T-cell (primary cell): ENCODE measurements at regions not wholly inside any gene's neighbourhood (a gene's known extent, or its start where the extent isn't known, plus 50 kb on each side); places are given as distances from the start of the nearest gene placed in this dataset.

Experiments used
- ATAC-seq, 4 experiments: fragments of 200-7000 bp in 3 of 4; fragments of 150-1000 bp in 1 of 4; cut with Tn5 transposase; replicated peaks in 1 of 4; 1 replicate in 3 of 4; 2 replicates in 1 of 4; pipeline ENCODE4 v1.10.0; 2021; ENCODE audit warnings: moderate library complexity in 3 of 4, mild to moderate bottlenecking in 2 of 4, moderate number of reproducible peaks in 1 of 4
- CTCF ChIA-PET, 2 donors: fragments of 300-600 bp; sonication (Branson Sonifier 250); formaldehyde crosslinking; loops; one replicate each; lab custom pipeline; 2022; ENCODE audit warnings: antibody characterized with exemption in 2 of 2; lab: Charles Lee
- POLR2A ChIA-PET, 2 donors: fragments of 300-600 bp; sonication (Branson Sonifier 250); formaldehyde crosslinking; loops; one replicate each; lab custom pipeline; 2022; ENCODE audit warnings: antibody characterized with exemption in 2 of 2; lab: Charles Lee
- DNase-seq, 35 experiments: peaks; one replicate each; pipeline versions ENCODE4 v3.0.0 to v3.0.0-alpha.2; 2013 to 2023
- H3K27ac ChIP-seq: one replicate; pipeline ENCODE4 v1.5.1; 2013; ENCODE audit warnings: low read length
- H3K27me3 ChIP-seq, 2 experiments: replicated peaks in 1 of 2; 1 replicate in 1 of 2; 2 replicates in 1 of 2; pipeline versions ENCODE4 v1.6.1 to v1.7.0; 2013; ENCODE audit warnings: low read length in 1 of 2, mixed read lengths in 1 of 2; ENCODE audit not compliant: control insufficient read depth in 2 of 2, insufficient read depth in 2 of 2; ENCODE audit errors: extremely low read depth in 1 of 2
- H3K36me3 ChIP-seq, 2 donors: 1 replicate in 1 of 2; 2 replicates in 1 of 2; pipeline versions ENCODE4 v1.6.1 to v1.7.0; 2013; ENCODE audit warnings: low read length in 1 of 2; ENCODE audit not compliant: control insufficient read depth in 2 of 2, insufficient read depth in 1 of 2; ENCODE audit errors: extremely low read depth in 1 of 2
- H3K4me1 ChIP-seq, 2 experiments: 1 replicate in 1 of 2; 2 replicates in 1 of 2; pipeline versions ENCODE4 v1.6.1 to v1.7.0; 2013; ENCODE audit warnings: low read length in 2 of 2, mixed read lengths in 1 of 2; ENCODE audit not compliant: insufficient read depth in 2 of 2, control insufficient read depth in 1 of 2; ENCODE audit errors: extremely low read depth in 1 of 2
- H3K4me3 ChIP-seq, 2 donors: 1 replicate in 1 of 2; 2 replicates in 1 of 2; pipeline versions ENCODE4 v1.5.1 to v1.7.0; 2013; ENCODE audit warnings: mild to moderate bottlenecking in 2 of 2, low read length in 1 of 2, moderate library complexity in 1 of 2; ENCODE audit not compliant: control insufficient read depth in 1 of 2; ENCODE audit errors: extremely low read depth in 1 of 2
- H3K9me3 ChIP-seq: 2 replicates; pipeline ENCODE4 v1.7.0; 2013
- H3K27ac Mint-ChIP-seq, 2 donors: one replicate each; pipeline ENCODE4 v1.8.0; 2020 to 2021; ENCODE audit warnings: mild to moderate bottlenecking in 2 of 2, mixed read lengths in 2 of 2
- H3K27me3 Mint-ChIP-seq, 2 donors: one replicate each; pipeline ENCODE4 v1.8.0; 2021 to 2022; ENCODE audit warnings: mixed read lengths in 2 of 2
- H3K36me3 Mint-ChIP-seq: one replicate; pipeline ENCODE4 v1.8.0; 2021; ENCODE audit warnings: mixed read lengths
- H3K4me1 Mint-ChIP-seq, 3 donors: one replicate each; pipeline ENCODE4 v1.8.0; 2020 to 2022; ENCODE audit warnings: mixed read lengths in 3 of 3, mild to moderate bottlenecking in 1 of 3
- H3K4me3 Mint-ChIP-seq, 3 donors: one replicate each; pipeline ENCODE4 v1.8.0; 2020 to 2022; ENCODE audit warnings: mild to moderate bottlenecking in 3 of 3, mixed read lengths in 3 of 3, moderate library complexity in 3 of 3
- H3K9me3 Mint-ChIP-seq, 3 donors: one replicate each; pipeline ENCODE4 v1.8.0; 2020 to 2022; ENCODE audit warnings: mixed read lengths in 3 of 3
- WGBS: methylation state at CpG from one replicate; pipeline ENCODE4 v1.1.5; 2013; ENCODE audit warnings: missing lambda C conversion rate; ENCODE audit not compliant: insufficient coverage; 5-methylcytosine and 5-hydroxymethylcytosine counted together

DNA sequence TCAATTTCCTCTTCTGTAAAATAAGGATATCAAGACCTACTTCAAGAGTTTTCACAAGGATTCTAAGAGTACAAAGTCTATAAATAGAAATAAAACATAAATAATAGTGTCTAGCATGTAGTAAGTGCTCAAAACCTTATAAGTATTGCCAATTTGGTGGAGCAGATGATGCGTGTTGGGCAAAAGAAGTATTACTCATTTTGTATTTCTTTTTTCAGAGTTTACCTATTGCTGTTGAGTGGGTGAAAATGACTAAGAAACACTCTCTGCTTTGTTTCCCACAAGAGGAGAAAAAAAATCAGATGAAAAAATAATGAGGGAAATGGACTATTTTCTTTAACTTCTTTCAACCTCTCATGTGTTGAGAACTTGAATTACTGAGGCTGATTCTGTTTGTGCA lies 103.3 kb upstream of the KCNK2 start:
- DNase-seq (no peak), ATAC-seq (no peak)
- no CpG with 5 or more reads among the region's 1 CpG for WGBS
- CTCF ChIA-PET: no interaction called here
- Mint-ChIP-seq H3K4me1 (no peaks in the 10 kb centered on the region), H3K4me3 (no peak overlapping the region), H3K27me3 (peaks cover 0 to 1% of the 10 kb centered on the region in 2 donors), H3K9me3 (peaks cover 5 to 6% (median 5%) of the 10 kb centered on the region in 3 donors), H3K27ac (no peak overlapping the region), H3K36me3 (no peaks in the 10 kb centered on the region)
- Histone ChIP-seq H3K36me3 (no peaks in the 10 kb centered on the region), H3K27me3 (no peaks in the 10 kb centered on the region), H3K4me3 (no peak overlapping the region), H3K27ac (no peak overlapping the region), H3K4me1 (no peaks in the 10 kb centered on the region), H3K9me3 (no peaks in the 10 kb centered on the region)
- POLR2A ChIA-PET: no interaction called here

- ATAC-seq (no peak), DNase-seq (no peak)
- Mint-ChIP-seq H3K9me3 (peaks cover 6 to 8% (median 6%) of the 10 kb centered on the region in 3 donors), H3K4me3 (no peak overlapping the region), H3K27me3 (no peaks in the 10 kb centered on the region), H3K27ac (no peak overlapping the region), H3K4me1 (no peaks in the 10 kb centered on the region), H3K36me3 (no peaks in the 10 kb centered on the region)
- H3K27ac ChIP-seq: no peak overlapping the region
- no peaks in the 10 kb centered on the region for H3K27me3 ChIP-seq
- WGBS: 68% methylated on average over 3 of the region's 7 CpGs
- POLR2A ChIA-PET: no interaction called here
- H3K4me1 ChIP-seq: no peaks in the 10 kb centered on the region
- CTCF ChIA-PET: no interaction called here
- no peaks in the 10 kb centered on the region for H3K36me3 ChIP-seq
- H3K9me3 ChIP-seq: no peaks in the 10 kb centered on the region
- no peak overlapping the region for H3K4me3 ChIP-seq
Measured at GRCh38 chr1:214980921-214981320, 101.6 kb upstream of the KCNK2 start.

GRCh38 chr1:214983126-214983869 lies 99.2 kb upstream of the KCNK2 start:
- H3K36me3 Mint-ChIP-seq: no peaks in the 10 kb centered on the region
- H3K27me3 Mint-ChIP-seq: no peaks in the 10 kb centered on the region
- H3K9me3 Mint-ChIP-seq: peaks cover 6 to 11% (median 6%) of the 10 kb centered on the region in 3 donors
- H3K27ac ChIP-seq: no peak overlapping the region
- CTCF ChIA-PET: no interaction called here
- no peak overlapping the region for H3K27ac Mint-ChIP-seq
- no peaks in the 10 kb centered on the region for H3K4me1 ChIP-seq
- no peaks in the 10 kb centered on the region for H3K4me1 Mint-ChIP-seq
- H3K9me3 ChIP-seq: no peaks in the 10 kb centered on the region
- H3K4me3 ChIP-seq: no peak overlapping the region
- no peak overlapping the region for H3K4me3 Mint-ChIP-seq
- ATAC-seq (no peak), DNase-seq (no peak)
- H3K36me3 ChIP-seq: no peaks in the 10 kb centered on the region
- no CpG with 5 or more reads among the region's 3 CpGs for WGBS
- no peaks in the 10 kb centered on the region for H3K27me3 ChIP-seq
- POLR2A ChIA-PET: no interaction called here

- DNase-seq (no peak), ATAC-seq (no peak)
- no peaks in the 10 kb centered on the region for H3K4me1 ChIP-seq
- no peaks in the 10 kb centered on the region for H3K36me3 ChIP-seq
- peaks cover 0 to 4% of the 10 kb centered on the region in 2 donors for H3K27me3 Mint-ChIP-seq
- H3K4me3 ChIP-seq: no peak overlapping the region
- no peaks in the 10 kb centered on the region for H3K36me3 Mint-ChIP-seq
- H3K27ac ChIP-seq: no peak overlapping the region
- H3K4me1 Mint-ChIP-seq: no peaks in the 10 kb centered on the region
- H3K4me3 Mint-ChIP-seq: no peak overlapping the region
- H3K27ac Mint-ChIP-seq: no peak overlapping the region
- CTCF ChIA-PET: no interaction called here
- WGBS: 30% methylated on average over 1 of the region's 1 CpG
- no peaks in the 10 kb centered on the region for H3K9me3 ChIP-seq
- peaks cover 0 to 14% (median 5%) of the 10 kb centered on the region in 3 donors for H3K9me3 Mint-ChIP-seq
- POLR2A ChIA-PET: no interaction called here
- H3K27me3 ChIP-seq: no peaks in the 10 kb centered on the region
Measured at GRCh38 chr1:214989341-214989740, 93.2 kb upstream of the KCNK2 start.

DNA sequence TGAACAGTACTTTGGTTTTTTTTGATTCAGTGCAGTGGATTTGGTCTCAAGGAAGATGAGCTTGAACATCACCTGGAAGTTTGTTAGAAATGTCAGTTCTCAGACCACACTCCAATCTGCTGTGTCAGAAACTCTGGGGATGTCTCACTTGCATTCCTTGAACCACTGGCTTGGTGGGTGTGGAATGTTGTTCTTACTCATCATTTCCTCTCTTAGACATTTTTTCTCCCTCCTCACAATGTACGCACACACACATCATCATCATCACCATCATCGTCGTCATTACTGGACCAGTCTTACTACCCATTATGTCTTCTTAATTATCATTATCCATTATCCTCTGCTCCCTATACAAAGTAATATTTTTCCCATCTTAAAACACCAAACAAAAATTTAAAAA lies 91.9 kb upstream of the KCNK2 start:
- ATAC-seq (no peak), DNase-seq (no peak)
- CTCF ChIA-PET: interaction anchor here in 1 of 2 donors (0.5 kb wide), 1 partner anchor 234 kb away, joined by 5 read pairs; no protein-coding TSS in a partner anchor
- Mint-ChIP-seq H3K4me3 (no peak overlapping the region), H3K36me3 (no peaks in the 10 kb centered on the region), H3K27me3 (peaks cover 0 to 4% of the 10 kb centered on the region in 2 donors), H3K4me1 (no peaks in the 10 kb centered on the region), H3K27ac (no peak overlapping the region), H3K9me3 (peaks cover 0 to 14% (median 5%) of the 10 kb centered on the region in 3 donors)
- H3K27ac ChIP-seq: no peak overlapping the region
- POLR2A ChIA-PET: no interaction called here
- no peaks in the 10 kb centered on the region for H3K27me3 ChIP-seq
- H3K4me3 ChIP-seq: no peak overlapping the region
- no peaks in the 10 kb centered on the region for H3K4me1 ChIP-seq
- no peaks in the 10 kb centered on the region for H3K36me3 ChIP-seq
- WGBS: 91% methylated on average over 3 of the region's 3 CpGs
- H3K9me3 ChIP-seq: no peaks in the 10 kb centered on the region

GRCh38 chr1:214991691-214992315 lies 90.7 kb upstream of the KCNK2 start:
- WGBS: 70% methylated on average over 8 of the region's 11 CpGs
- no peak for DNase-seq
- POLR2A ChIA-PET: no interaction called here
- H3K4me3 ChIP-seq: no peak overlapping the region
- peaks cover 0 to 14% (median 0%) of the 10 kb centered on the region in 3 donors for H3K9me3 Mint-ChIP-seq
- no peaks in the 10 kb centered on the region for H3K36me3 Mint-ChIP-seq
- H3K4me1 Mint-ChIP-seq: no peaks in the 10 kb centered on the region
- H3K27me3 Mint-ChIP-seq: peaks cover 0 to 4% of the 10 kb centered on the region in 2 donors
- CTCF ChIA-PET: interaction anchor here in 1 of 2 donors (0.7 kb wide), 1 partner anchor 1740 kb away, joined by 3 read pairs; no protein-coding TSS in a partner anchor
- H3K9me3 ChIP-seq: no peaks in the 10 kb centered on the region
- H3K4me3 Mint-ChIP-seq: no peak overlapping the region
- H3K27ac ChIP-seq: no peak overlapping the region
- no peaks in the 10 kb centered on the region for H3K27me3 ChIP-seq
- ATAC-seq: no peak
- H3K4me1 ChIP-seq: no peaks in the 10 kb centered on the region
- no peaks in the 10 kb centered on the region for H3K36me3 ChIP-seq
- no peak overlapping the region for H3K27ac Mint-ChIP-seq
